T-helper 17 cell (primary cell): ENCODE measurements at regions not wholly inside any gene's neighbourhood (a gene's known extent, or its start where the extent isn't known, plus 50 kb on each side); places are given as distances from the start of the nearest gene placed in this dataset.

Source experiments
- ATAC-seq: fragments of 150-1000 bp; cut with Tn5 transposase; 2 replicates; pipeline ENCODE4 v1.10.0; 2021; ENCODE audit warnings: mild to moderate bottlenecking, moderate library complexity
- DNase-seq, 3 donors: peaks; one replicate each; pipeline versions ENCODE4 v3.0.0 to v3.0.0-alpha.2; 2020 to 2021
- H3K9me3 ChIP-seq: one replicate; pipeline ENCODE4 v1.7.0; 2013; ENCODE audit warnings: low read length, mild to moderate bottlenecking; ENCODE audit not compliant: control insufficient read depth, poor library complexity, severe bottlenecking
- H3K27ac Mint-ChIP-seq: one replicate; pipeline ENCODE4 v1.8.0; 2022; ENCODE audit warnings: mild to moderate bottlenecking, moderate library complexity, mixed read lengths
- H3K27me3 Mint-ChIP-seq: one replicate; pipeline ENCODE4 v1.8.0; 2022; ENCODE audit warnings: mixed read lengths
- H3K36me3 Mint-ChIP-seq: one replicate; pipeline ENCODE4 v1.8.0; 2022; ENCODE audit warnings: low read depth, mixed read lengths
- H3K4me1 Mint-ChIP-seq: one replicate; pipeline ENCODE4 v1.8.0; 2022; ENCODE audit warnings: mild to moderate bottlenecking, mixed read lengths
- H3K4me3 Mint-ChIP-seq: one replicate; pipeline ENCODE4 v1.8.0; 2022; ENCODE audit warnings: mild to moderate bottlenecking, moderate library complexity, mixed read lengths

DNA sequence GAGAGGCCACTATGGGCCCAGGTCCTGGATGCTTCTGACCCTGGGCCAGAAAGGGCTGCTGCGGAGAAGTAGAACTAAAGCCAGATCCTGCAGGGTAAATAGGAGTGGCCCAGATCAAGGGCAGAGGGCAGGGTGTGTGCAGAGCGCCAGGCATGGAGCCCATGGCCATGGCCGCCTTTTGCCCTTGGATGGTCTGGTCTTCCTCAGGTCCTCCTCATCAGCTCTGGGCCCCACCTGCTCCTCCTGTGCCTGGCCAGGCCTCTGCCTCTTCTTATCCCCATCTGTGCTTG, 277.6 kb downstream of the BRD1 start:
- H3K27ac Mint-ChIP-seq, result no peak overlapping the region
- ATAC-seq (no peak), DNase-seq (no peak)
- H3K4me3 Mint-ChIP-seq, result no peak overlapping the region
- H3K9me3 ChIP-seq, result no peaks in the 10 kb centered on the region
- H3K36me3 Mint-ChIP-seq, result no peaks in the 10 kb centered on the region
- H3K4me1 Mint-ChIP-seq, result peaks cover 8% of the 10 kb centered on the region
- no peaks in the 10 kb centered on the region for H3K27me3 Mint-ChIP-seq

DNA sequence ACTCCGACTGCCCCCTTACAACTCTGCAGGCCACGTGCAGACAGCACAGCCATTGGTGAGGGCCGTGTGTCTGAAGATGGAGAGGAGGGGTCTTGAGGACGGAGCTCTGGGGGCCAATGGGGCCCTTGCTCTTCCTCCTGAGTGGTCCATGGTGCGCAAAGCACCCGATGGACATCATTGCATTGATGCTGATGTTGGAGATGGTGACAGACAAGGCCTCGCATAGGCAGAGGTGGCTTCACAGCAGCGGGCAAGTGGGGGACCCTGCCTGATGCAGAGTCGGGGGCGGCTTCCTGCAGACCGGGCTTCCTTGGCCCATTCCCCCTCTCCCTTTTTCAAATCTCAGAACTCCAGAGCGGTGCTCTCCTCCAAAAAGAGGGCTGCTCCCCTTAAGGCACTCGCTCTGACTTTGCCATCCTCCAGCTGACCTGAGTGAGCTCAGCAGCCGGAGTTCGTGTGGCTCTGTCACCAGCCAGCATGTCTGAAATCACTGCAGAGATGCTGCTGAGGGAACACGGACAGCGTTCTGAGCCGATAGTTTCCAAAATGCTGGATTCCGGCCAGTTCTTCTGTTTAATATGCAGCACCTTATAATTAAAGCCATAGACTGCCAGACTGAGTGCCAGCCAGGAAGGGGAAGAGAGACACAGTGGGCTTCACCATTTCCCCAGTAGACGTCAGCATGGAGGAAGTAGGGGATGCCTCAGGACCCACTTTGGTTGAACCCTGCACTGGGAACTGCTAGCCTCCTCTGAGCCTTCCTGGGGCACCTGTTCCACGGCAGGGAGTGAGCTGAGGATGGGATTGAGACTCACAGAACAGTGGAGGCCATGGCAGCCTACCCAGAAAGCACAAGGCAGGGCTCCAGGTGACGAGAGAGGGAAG, 278.2 kb downstream of the BRD1 start:
- Mint-ChIP-seq H3K36me3 (no peaks in the 10 kb centered on the region), H3K4me3 (no peak overlapping the region), H3K27me3 (no peaks in the 10 kb centered on the region), H3K4me1 (peaks cover 8% of the 10 kb centered on the region), H3K27ac (no peak overlapping the region)
- ATAC-seq, result no peak
- DNase-seq, result no peak
- H3K9me3 ChIP-seq, result no peaks in the 10 kb centered on the region

DNA sequence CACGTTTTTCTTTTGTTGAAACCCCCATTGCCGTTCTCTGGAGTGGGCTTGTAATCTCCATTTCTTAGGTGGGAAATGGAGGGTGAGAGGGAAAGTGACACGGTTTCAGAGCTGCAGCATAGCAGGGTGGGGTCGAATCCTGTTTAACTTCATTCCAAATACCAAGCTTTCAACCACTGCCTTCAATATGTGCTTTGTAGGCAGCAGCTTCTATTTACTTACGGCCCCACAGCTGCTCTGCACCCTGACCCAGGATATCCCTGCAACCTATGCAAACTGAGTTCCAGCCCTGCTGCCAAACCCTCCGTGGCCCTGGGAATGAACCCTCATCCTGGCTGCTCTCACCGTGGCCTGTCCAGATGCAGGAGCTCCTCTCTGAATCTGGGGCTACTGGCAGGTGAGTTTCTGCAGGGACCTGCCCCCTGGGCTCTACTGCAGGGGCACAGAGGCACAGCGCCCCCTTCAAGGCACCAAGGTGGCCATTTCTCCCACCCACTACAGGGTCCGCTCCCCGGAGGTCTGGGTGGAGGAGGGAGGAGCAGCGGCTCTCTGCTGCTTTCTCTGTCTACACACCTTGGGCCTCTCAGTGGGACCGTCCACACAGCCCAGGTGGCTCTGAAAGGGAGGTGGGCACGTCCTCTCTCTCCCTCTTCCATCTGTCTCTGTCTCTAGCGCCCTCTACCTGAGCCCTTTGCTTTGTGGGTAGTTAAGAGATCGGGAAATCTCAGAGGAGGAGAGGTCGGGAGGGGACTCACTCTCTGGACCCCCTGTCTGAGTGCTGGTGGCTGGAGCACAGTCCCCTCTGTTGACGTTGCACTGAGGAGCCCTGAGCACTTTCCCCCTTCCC, 279.1 kb downstream of the BRD1 start:
- no peak overlapping the region for H3K4me3 Mint-ChIP-seq
- no peaks in the 10 kb centered on the region for H3K36me3 Mint-ChIP-seq
- no peaks in the 10 kb centered on the region for H3K9me3 ChIP-seq
- no peak overlapping the region for H3K27ac Mint-ChIP-seq
- no peaks in the 10 kb centered on the region for H3K27me3 Mint-ChIP-seq
- DNase-seq, result no peak
- H3K4me1 Mint-ChIP-seq, result peaks cover 8% of the 10 kb centered on the region
- no peak for ATAC-seq

DNA sequence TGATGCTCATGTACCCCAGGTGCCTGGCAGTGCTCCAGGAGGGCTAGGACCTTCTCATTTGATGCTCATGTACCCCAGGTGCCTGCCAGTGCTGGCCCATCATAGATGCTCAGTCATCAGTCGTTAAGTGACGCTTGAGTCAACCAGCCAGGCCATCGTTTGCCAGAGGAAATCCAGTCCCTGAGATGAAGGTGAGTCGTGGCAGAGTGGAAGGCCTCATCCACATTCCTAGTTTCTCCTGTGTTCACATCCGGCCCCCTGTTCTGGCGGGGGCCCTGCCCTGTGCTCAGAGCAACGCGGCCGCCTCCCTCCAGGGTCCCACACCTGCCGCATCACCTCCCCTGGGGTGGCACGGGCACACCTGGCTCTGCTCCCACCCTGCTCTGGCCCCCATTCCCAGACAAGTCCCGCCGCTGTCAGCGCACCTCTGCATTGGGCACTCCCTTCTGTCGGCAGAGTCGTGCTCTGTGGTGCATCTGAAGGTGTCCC, 279.9 kb downstream of the BRD1 start:
- Mint-ChIP-seq H3K36me3 (no peaks in the 10 kb centered on the region), H3K4me1 (peaks cover 8% of the 10 kb centered on the region), H3K4me3 (no peak overlapping the region), H3K27ac (no peak overlapping the region), H3K27me3 (no peaks in the 10 kb centered on the region)
- no peaks in the 10 kb centered on the region for H3K9me3 ChIP-seq
- DNase-seq (no peak), ATAC-seq (no peak)

DNA sequence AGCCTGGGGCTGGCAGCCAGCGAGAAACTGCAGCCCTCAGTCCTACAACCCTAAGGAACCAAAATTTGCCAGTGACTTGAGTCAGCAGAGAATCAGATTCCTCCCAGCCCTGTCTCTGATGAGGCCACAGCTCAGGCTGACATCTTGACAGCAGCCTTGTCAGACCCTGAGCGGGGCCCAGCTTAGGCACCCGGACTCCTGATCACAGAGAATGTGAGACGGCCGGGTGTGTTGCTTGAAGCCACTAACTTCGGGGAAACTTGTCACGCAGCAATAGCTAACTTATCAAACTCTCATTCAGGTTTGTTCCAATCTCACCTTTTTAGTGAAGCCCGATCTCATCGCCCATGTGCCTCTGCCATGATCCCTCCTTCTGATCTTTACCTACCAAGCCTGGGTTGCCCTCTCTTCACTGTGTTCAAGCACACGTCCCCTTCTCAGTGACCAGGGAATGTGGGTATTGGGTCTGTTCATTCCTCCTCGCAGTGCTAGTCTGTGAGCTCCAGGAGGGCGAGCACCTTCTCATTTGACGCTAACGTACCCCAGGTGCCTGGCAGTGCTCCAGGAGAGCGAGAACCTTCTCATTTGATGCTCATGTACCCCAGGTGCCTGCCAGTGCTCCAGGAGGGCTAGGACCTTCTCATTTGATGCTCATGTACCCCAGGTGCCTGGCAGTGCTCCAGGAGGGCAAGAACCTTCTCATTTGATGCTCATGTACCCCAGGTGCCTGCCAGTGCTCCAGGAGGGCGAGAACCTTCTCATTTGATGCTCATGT, 280.7 kb downstream of the BRD1 start:
- H3K36me3 Mint-ChIP-seq, result no peaks in the 10 kb centered on the region
- no peak for DNase-seq

DNA sequence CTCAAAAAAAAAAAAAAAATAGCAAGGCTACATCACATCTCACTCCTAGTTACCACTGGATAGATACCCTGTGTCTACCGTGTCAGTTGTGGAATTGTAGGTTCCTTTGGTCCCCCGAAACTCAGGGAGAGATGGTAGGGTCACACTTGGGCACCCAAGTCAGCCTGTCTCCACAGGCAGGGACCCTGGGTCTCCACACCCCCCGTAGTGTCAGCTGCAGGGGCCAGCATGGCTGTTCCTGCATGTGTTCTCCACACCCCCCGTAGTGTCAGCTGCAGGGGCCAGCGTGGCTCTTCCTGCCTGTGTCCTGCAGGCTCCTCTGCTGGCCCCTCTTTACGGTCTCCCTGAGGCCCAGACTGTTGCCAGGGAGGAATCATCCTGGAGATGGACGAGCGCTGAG, 282.1 kb downstream of the BRD1 start:
- no peaks in the 10 kb centered on the region for H3K36me3 Mint-ChIP-seq
- H3K4me3 Mint-ChIP-seq, result no peak overlapping the region
- peaks cover 8% of the 10 kb centered on the region for H3K4me1 Mint-ChIP-seq
- no peak overlapping the region for H3K27ac Mint-ChIP-seq
- ATAC-seq (no peak), DNase-seq (no peak)
- no peaks in the 10 kb centered on the region for H3K27me3 Mint-ChIP-seq
- no peaks in the 10 kb centered on the region for H3K9me3 ChIP-seq

More for the DNA sequence above, 280.7 kb downstream of the BRD1 start:
- no peak for ATAC-seq
- no peaks in the 10 kb centered on the region for H3K9me3 ChIP-seq
- Mint-ChIP-seq H3K4me3 (no peak overlapping the region), H3K27me3 (no peaks in the 10 kb centered on the region), H3K27ac (no peak overlapping the region), H3K4me1 (peaks cover 8% of the 10 kb centered on the region)

DNA sequence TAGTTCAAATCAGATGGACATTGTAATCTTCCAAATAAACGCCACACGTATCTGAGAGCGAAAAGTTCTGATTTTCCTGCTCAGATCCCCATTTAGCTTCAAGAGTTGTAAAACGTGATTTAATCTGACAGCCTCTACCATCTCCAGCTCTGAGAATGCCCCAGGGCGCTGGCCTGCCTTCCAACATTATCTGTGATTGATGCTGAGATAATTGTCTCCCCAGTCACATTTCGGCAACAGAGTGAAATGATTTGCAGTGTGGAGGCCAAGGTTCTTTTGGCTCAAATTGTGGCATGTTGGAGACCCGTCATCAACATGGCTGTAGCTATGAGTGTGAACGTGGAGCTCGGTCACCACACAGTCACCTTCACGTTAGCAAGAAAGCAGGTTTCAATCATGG, 283.4 kb downstream of the BRD1 start:
- Mint-ChIP-seq H3K4me1 (peaks cover 7% of the 10 kb centered on the region), H3K27me3 (no peaks in the 10 kb centered on the region), H3K4me3 (no peak overlapping the region), H3K27ac (no peak overlapping the region), H3K36me3 (no peaks in the 10 kb centered on the region)
- no peak for ATAC-seq
- DNase-seq, result no peak
- H3K9me3 ChIP-seq, result no peaks in the 10 kb centered on the region

DNA sequence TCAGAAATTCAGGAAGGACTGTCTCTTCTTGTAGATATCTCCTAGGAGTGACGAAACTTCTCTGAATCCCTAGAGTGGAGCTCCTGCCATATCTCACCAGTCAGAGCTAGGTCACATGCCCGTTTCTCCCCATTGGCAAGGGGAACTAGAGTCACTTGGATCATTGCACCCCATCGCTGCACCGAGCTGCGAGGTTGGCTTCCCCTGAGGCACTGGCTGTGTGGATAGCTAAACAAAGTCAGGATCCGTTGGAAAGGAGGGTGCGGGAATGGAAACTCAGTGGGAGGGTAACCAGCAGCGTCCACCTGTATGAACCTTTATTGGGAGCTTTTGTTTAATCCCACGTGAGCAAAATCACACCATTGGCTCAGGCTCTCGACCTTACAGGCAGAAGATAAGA, 283.8 kb downstream of the BRD1 start:
- DNase-seq, result no peak
- Mint-ChIP-seq H3K4me3 (no peak overlapping the region), H3K27me3 (no peaks in the 10 kb centered on the region), H3K4me1 (peaks cover 11% of the 10 kb centered on the region), H3K27ac (no peak overlapping the region), H3K36me3 (no peaks in the 10 kb centered on the region)
- H3K9me3 ChIP-seq, result no peaks in the 10 kb centered on the region
- no peak for ATAC-seq

DNA sequence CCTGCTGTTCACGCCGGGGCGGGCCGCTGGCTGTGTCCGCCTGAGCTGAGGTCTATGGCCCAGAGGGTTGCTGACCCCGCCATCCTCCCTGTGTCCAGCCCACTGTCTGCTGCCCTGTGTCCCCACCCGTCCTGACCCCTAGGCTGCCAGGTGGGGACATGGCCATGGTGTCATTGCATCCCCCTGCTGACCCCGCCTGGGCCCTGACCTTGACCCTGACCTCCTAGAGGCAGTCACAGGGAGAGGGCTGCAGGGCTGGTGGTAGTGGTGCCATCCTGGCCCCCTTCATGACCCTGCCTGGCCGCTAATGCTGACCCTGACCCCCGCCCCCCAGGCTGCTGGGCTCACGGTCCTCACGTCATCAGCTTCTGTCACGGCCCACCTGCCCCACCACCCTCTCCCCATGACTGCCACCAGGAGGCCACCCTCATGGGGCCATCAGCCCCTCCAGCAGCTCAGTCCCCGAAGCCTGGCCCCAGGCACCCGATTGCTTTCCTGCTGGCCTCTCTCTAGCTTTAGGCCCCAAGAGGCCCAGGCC, 285.9 kb downstream of the BRD1 start:
- no peak overlapping the region for H3K27ac Mint-ChIP-seq
- no peak overlapping the region for H3K4me3 Mint-ChIP-seq
- no peaks in the 10 kb centered on the region for H3K36me3 Mint-ChIP-seq

DNA sequence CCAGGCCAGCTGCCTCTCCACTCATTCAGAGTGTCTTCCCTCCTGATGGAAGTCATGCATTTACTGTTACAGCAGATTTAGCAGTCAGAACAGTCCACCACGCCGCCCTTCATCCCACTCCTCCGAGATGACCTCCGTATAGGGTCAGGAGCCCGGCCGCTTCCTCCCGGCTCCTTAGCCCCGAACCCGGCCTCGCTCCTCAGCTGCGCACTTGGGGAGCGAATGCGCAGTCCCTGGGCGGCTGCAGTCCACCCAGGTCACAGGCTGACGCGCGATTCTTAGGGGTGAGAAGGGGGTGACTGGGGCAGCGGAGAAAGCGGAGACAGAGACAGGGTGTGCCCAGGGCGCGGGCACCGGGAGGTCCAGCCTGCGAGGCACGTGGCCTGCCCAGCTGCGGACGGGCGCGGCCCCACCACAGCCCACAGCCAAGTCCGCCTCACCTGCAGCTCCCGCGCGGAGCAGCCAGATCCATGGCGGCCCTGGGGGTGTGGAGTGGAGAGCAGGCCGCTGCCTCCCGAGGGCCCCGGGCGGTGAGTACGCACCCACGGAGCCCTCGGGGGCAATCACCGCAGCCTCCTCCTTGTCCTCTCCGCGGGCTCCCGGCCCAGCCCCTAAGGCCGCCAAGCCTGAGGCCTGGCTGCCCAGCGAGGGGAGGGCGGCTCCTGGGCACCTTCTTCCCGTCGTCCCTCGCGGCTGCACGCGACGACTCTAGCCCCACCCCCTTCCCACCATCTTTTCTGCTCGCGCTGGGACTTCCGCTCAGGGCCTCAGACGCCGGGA, 286.6 kb downstream of the BRD1 start:
- no peak for ATAC-seq
- H3K9me3 ChIP-seq, result no peaks in the 10 kb centered on the region
- no peak overlapping the region for H3K4me3 Mint-ChIP-seq
- DNase-seq, result no peak
- H3K36me3 Mint-ChIP-seq, result no peaks in the 10 kb centered on the region
- no peaks in the 10 kb centered on the region for H3K27me3 Mint-ChIP-seq
- H3K27ac Mint-ChIP-seq, result no peak overlapping the region
- H3K4me1 Mint-ChIP-seq, result peaks cover 9% of the 10 kb centered on the region

More for the DNA sequence above, 285.9 kb downstream of the BRD1 start:
- Mint-ChIP-seq H3K27me3 (no peaks in the 10 kb centered on the region), H3K4me1 (peaks cover 12% of the 10 kb centered on the region)
- no peaks in the 10 kb centered on the region for H3K9me3 ChIP-seq
- ATAC-seq, result no peak
- DNase-seq, result no peak

DNA sequence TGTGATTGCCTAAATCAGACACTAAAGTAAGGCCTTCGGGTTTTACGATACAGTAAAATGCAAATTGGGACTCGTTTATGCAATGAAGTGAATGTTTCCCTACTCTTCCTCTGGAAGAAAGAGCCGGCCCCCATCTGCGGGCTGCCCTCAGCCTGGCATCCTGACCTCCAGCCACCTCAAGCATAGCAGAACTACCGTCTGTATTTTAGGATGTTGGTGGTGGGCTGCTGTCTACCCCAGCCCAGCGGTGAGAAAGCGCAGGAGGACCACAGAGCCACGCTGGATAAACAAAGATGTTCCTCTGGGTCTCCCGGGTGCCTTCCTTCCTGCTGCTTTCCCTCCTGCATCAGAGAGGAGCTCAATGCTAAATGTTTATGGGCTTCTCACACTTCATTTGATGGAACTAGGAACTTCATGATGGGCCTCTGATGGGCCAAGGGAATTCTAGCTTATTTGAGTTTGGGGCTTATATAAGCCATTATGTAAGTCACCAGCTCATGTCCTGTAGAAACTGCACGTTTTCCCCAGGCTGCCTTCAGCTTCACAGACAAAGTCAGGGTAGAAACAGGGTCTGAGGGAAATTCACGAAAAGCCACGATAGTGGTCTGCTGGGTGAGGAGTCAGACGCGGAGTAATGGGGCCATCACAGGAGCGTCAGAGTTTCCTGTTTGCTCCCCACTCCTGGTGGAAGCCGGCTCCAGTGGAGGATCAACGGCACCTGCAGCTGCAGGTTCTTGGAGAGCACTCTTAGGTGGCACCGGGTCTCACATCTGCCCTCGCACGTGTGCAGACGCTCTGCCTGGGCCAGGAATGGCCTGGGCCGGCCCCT, 287.4 kb downstream of the BRD1 start:
- DNase-seq (no peak), ATAC-seq (no peak)
- no peak overlapping the region for H3K27ac Mint-ChIP-seq
- H3K27me3 Mint-ChIP-seq, result no peaks in the 10 kb centered on the region
- no peaks in the 10 kb centered on the region for H3K36me3 Mint-ChIP-seq
- peaks cover 9% of the 10 kb centered on the region for H3K4me1 Mint-ChIP-seq
- H3K4me3 Mint-ChIP-seq, result no peak overlapping the region
- no peaks in the 10 kb centered on the region for H3K9me3 ChIP-seq

DNA sequence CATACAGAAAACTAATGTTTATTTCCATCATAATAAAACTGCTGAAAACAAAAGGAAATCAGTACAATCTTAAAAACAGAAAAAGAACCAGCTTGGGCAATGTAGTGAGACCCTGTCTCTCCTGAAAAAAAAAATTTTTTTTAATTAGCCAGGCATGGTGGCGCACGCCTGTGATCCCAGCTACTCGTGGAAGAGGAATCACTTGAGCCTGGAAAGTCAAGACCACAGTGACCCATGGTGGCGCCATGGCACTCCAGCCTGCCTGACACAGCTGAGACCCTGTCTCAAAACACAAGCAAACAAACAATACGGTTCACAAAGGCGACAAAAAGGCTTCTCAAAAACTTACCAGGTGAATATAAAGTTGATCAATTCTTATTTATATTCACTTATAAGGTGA, 289.7 kb downstream of the BRD1 start:
- Mint-ChIP-seq H3K4me1 (peaks cover 9% of the 10 kb centered on the region), H3K27ac (no peak overlapping the region), H3K36me3 (no peaks in the 10 kb centered on the region), H3K4me3 (no peak overlapping the region), H3K27me3 (no peaks in the 10 kb centered on the region)
- ATAC-seq (no peak), DNase-seq (no peak)
- no peaks in the 10 kb centered on the region for H3K9me3 ChIP-seq
